Immature natural killer cell (primary cell): ENCODE measurements at regions not wholly inside any gene's neighbourhood (a gene's known extent, or its start where the extent isn't known, plus 50 kb on each side); places are given as distances from the start of the nearest gene placed in this dataset.

Experiments used
- DNase-seq, 3 donors: peaks; one replicate each; pipeline ENCODE4 v3.0.0; 2022; ENCODE audit warnings: mixed read lengths in 1 of 3
- H3K27ac Mint-ChIP-seq, 6 donors: one replicate each; pipeline ENCODE4 v1.8.0; 2020; ENCODE audit warnings: mixed read lengths in 6 of 6, mild to moderate bottlenecking in 5 of 6, inconsistent platforms in 4 of 6, moderate library complexity in 3 of 6
- H3K27me3 Mint-ChIP-seq, 3 donors: one replicate each; pipeline ENCODE4 v1.8.0; 2020 to 2021; ENCODE audit warnings: low read depth in 3 of 3, mild to moderate bottlenecking in 3 of 3, mixed read lengths in 3 of 3, moderate library complexity in 3 of 3, inconsistent platforms in 1 of 3
- H3K36me3 Mint-ChIP-seq, 3 donors: one replicate each; pipeline ENCODE4 v1.8.0; 2020; ENCODE audit warnings: mixed read lengths in 3 of 3, inconsistent platforms in 2 of 3, mild to moderate bottlenecking in 2 of 3
- H3K4me1 Mint-ChIP-seq, 2 donors: one replicate each; pipeline ENCODE4 v1.8.0; 2020; ENCODE audit warnings: inconsistent platforms in 2 of 2, mild to moderate bottlenecking in 2 of 2, mixed read lengths in 2 of 2, moderate library complexity in 1 of 2
- H3K4me3 Mint-ChIP-seq, 5 donors: one replicate each; pipeline ENCODE4 v1.8.0; 2020; ENCODE audit warnings: mild to moderate bottlenecking in 5 of 5, mixed read lengths in 5 of 5, inconsistent platforms in 3 of 5, moderate library complexity in 3 of 5
- H3K9me3 Mint-ChIP-seq, 6 donors: one replicate each; pipeline ENCODE4 v1.8.0; 2020; ENCODE audit warnings: mild to moderate bottlenecking in 6 of 6, mixed read lengths in 6 of 6, inconsistent platforms in 4 of 6, moderate library complexity in 3 of 6

GRCh38 chr14:43938588-43939281 is 568.3 kb downstream of the FSCB start:
- H3K36me3 Mint-ChIP-seq = peaks cover 0 to 3% (median 0%) of the 10 kb centered on the region in 3 donors
- no peak overlapping the region for H3K27ac Mint-ChIP-seq
- DNase-seq = no peak

GRCh38 chr14:43937001-43937400 is 570.1 kb downstream of the FSCB start:
- Mint-ChIP-seq H3K9me3 (peaks cover 6 to 37% (median 21%) of the 10 kb centered on the region in 6 donors), H3K4me1 (no peaks in the 10 kb centered on the region), H3K27ac (no peak overlapping the region), H3K36me3 (peaks cover 0 to 3% (median 0%) of the 10 kb centered on the region in 3 donors), H3K27me3 (no peaks in the 10 kb centered on the region), H3K4me3 (no peak overlapping the region)
- DNase-seq = no peak

More at GRCh38 chr14:43938588-43939281, 568.3 kb downstream of the FSCB start:
- H3K4me3 Mint-ChIP-seq = no peak overlapping the region
- no peaks in the 10 kb centered on the region for H3K27me3 Mint-ChIP-seq
- no peaks in the 10 kb centered on the region for H3K4me1 Mint-ChIP-seq
- H3K9me3 Mint-ChIP-seq = peaks cover 5 to 42% (median 22%) of the 10 kb centered on the region in 6 donors

GRCh38 chr14:43934102-43934501 is 573.0 kb downstream of the FSCB start:
- H3K36me3 Mint-ChIP-seq = no peaks in the 10 kb centered on the region
- H3K27me3 Mint-ChIP-seq = peaks cover 0 to 2% (median 0%) of the 10 kb centered on the region in 3 donors
- H3K4me3 Mint-ChIP-seq = no peak overlapping the region
- peaks cover 14 to 51% (median 24%) of the 10 kb centered on the region in 6 donors for H3K9me3 Mint-ChIP-seq
- H3K27ac Mint-ChIP-seq = no peak overlapping the region
- H3K4me1 Mint-ChIP-seq = no peaks in the 10 kb centered on the region
- DNase-seq = no peak

- Mint-ChIP-seq H3K27ac (no peak overlapping the region), H3K9me3 (peaks cover 8 to 45% (median 28%) of the 10 kb centered on the region in 6 donors), H3K36me3 (no peaks in the 10 kb centered on the region), H3K4me3 (no peak overlapping the region), H3K4me1 (no peaks in the 10 kb centered on the region), H3K27me3 (peaks cover 0 to 6% (median 0%) of the 10 kb centered on the region in 3 donors)
- no peak for DNase-seq
Measured at GRCh38 chr14:43914041-43914693, 592.9 kb downstream of the FSCB start.

- H3K27me3 Mint-ChIP-seq = no peaks in the 10 kb centered on the region
- no peak overlapping the region for H3K27ac Mint-ChIP-seq
- no peak overlapping the region for H3K4me3 Mint-ChIP-seq
- no peak for DNase-seq
- peaks cover 0 to 3% (median 0%) of the 10 kb centered on the region in 3 donors for H3K36me3 Mint-ChIP-seq
- H3K9me3 Mint-ChIP-seq = peaks cover 2 to 45% (median 11%) of the 10 kb centered on the region in 6 donors
- H3K4me1 Mint-ChIP-seq = no peaks in the 10 kb centered on the region
Measured at GRCh38 chr14:43903209-43903608, 603.9 kb downstream of the FSCB start.

- no peak for DNase-seq
- Mint-ChIP-seq H3K27ac (no peak overlapping the region), H3K36me3 (peaks cover 0 to 3% (median 0%) of the 10 kb centered on the region in 3 donors), H3K4me3 (no peak overlapping the region), H3K27me3 (no peaks in the 10 kb centered on the region), H3K4me1 (no peaks in the 10 kb centered on the region), H3K9me3 (peaks cover 2 to 40% (median 9%) of the 10 kb centered on the region in 6 donors)
Measured at GRCh38 chr14:43901911-43902673, 605.0 kb downstream of the FSCB start.

- DNase-seq = no peak
- Mint-ChIP-seq H3K27me3 (no peaks in the 10 kb centered on the region), H3K9me3 (peaks cover 0 to 34% (median 8%) of the 10 kb centered on the region in 6 donors), H3K36me3 (no peaks in the 10 kb centered on the region), H3K4me3 (no peak overlapping the region), H3K27ac (no peak overlapping the region), H3K4me1 (no peaks in the 10 kb centered on the region)
Measured at GRCh38 chr14:43900173-43900655, 606.9 kb downstream of the FSCB start.

- Mint-ChIP-seq H3K4me1 (no peaks in the 10 kb centered on the region), H3K36me3 (no peaks in the 10 kb centered on the region), H3K27me3 (no peaks in the 10 kb centered on the region), H3K9me3 (peaks cover 3 to 33% (median 7%) of the 10 kb centered on the region in 6 donors), H3K4me3 (no peak overlapping the region), H3K27ac (no peak overlapping the region)
- DNase-seq = no peak
Measured at GRCh38 chr14:43898687-43899086, 608.4 kb downstream of the FSCB start.

- H3K4me3 Mint-ChIP-seq = no peak overlapping the region
- H3K27ac Mint-ChIP-seq = no peak overlapping the region
- H3K27me3 Mint-ChIP-seq = no peaks in the 10 kb centered on the region
- H3K9me3 Mint-ChIP-seq = peaks cover 5 to 43% (median 8%) of the 10 kb centered on the region in 6 donors
- no peak for DNase-seq
- no peaks in the 10 kb centered on the region for H3K4me1 Mint-ChIP-seq
- no peaks in the 10 kb centered on the region for H3K36me3 Mint-ChIP-seq
Measured at GRCh38 chr14:43896044-43896443, 611.0 kb downstream of the FSCB start.

- H3K27me3 Mint-ChIP-seq = no peaks in the 10 kb centered on the region
- H3K36me3 Mint-ChIP-seq = no peaks in the 10 kb centered on the region
- H3K4me3 Mint-ChIP-seq = no peak overlapping the region
- H3K27ac Mint-ChIP-seq = no peak overlapping the region
- H3K9me3 Mint-ChIP-seq = peaks cover 5 to 39% (median 8%) of the 10 kb centered on the region in 6 donors
- DNase-seq = no peak
- H3K4me1 Mint-ChIP-seq = no peaks in the 10 kb centered on the region
Measured at GRCh38 chr14:43894534-43894933, 612.5 kb downstream of the FSCB start.

- DNase-seq = no peak
- Mint-ChIP-seq H3K4me1 (no peaks in the 10 kb centered on the region), H3K4me3 (no peak overlapping the region), H3K27me3 (peaks cover 0 to 2% (median 0%) of the 10 kb centered on the region in 3 donors), H3K36me3 (no peaks in the 10 kb centered on the region), H3K27ac (no peak overlapping the region), H3K9me3 (peaks cover 5 to 30% (median 16%) of the 10 kb centered on the region in 6 donors)
Measured at GRCh38 chr14:43887523-43887922, 619.6 kb downstream of the FSCB start.

- H3K27ac Mint-ChIP-seq = no peak overlapping the region
- no peak for DNase-seq
- H3K4me1 Mint-ChIP-seq = no peaks in the 10 kb centered on the region
- H3K9me3 Mint-ChIP-seq = peaks cover 2 to 38% (median 14%) of the 10 kb centered on the region in 6 donors
- no peaks in the 10 kb centered on the region for H3K36me3 Mint-ChIP-seq
- H3K4me3 Mint-ChIP-seq = no peak overlapping the region
- H3K27me3 Mint-ChIP-seq = peaks cover 0 to 2% (median 0%) of the 10 kb centered on the region in 3 donors
Measured at GRCh38 chr14:43877351-43877960, 629.6 kb downstream of the FSCB start.

GRCh38 chr14:43872752-43873655 is 634.1 kb downstream of the FSCB start:
- Mint-ChIP-seq H3K9me3 (peaks cover 8 to 47% (median 15%) of the 10 kb centered on the region in 6 donors), H3K27ac (no peak overlapping the region), H3K36me3 (no peaks in the 10 kb centered on the region), H3K27me3 (peaks cover 0 to 2% (median 0%) of the 10 kb centered on the region in 3 donors), H3K4me3 (no peak overlapping the region), H3K4me1 (no peaks in the 10 kb centered on the region)
- no peak for DNase-seq
